ENCODE measurements at regions not wholly inside any gene's neighbourhood (a gene's known extent, or its start where the extent isn't known, plus 50 kb on each side); places are given as distances from the start of the nearest gene placed in this dataset.
"Not testable (repeated sequence)": the region's sequence is repeated elsewhere in the genome, so short reads cannot be mapped to it uniquely, and the experiment has no call there.

- no peak for DNase-seq
Observed at GRCh38 chr4:111933703-111934102, 211.6 kb upstream of the FAM241A start.

GRCh38 chr4:111934314-111934713, 210.9 kb upstream of the FAM241A start:
- DNase-seq: no peak

DNA sequence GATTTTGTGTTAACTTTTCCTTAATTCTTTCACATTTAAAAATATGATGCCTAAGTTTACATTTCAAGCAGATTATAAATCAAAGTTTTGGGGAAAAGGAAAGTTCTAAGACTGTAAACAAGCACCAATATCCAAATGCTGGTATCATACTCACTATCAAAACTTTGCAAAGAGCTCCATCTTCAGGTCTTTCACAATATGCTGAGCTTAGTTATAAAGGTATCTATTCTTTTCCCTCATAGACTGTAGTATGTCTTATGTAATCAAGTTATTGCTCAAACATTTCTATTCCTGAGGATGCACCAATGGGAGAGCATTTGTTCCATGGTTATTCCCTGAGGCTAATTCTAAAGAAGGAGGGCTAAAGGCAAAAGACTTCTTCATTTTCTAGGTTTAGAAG, 207.9 kb upstream of the FAM241A start:
- DNase-seq: peak; percentile 21

DNA sequence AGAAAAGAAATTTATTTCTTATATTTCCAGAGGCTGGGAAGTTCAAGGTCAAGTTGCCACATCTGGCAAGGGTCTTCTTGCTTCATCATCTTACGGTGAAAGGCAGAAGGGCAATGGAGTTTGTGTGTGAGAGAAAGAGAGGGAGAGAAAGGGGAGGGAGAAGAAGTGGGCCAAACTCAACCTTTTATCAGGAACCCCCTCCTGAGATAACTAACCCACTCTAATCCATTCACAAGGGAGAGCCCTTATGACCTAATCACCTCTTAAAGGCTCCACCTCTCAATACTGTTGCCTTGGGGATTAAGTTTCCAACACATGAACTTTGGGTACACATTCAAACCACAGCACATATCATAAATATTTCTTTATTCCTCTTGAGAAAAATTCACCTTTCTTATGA, 203.3 kb upstream of the FAM241A start:
- no peak for DNase-seq

- DNase-seq: peak; percentile 23
Observed at GRCh38 chr4:111943796-111944203, 201.5 kb upstream of the FAM241A start.

GRCh38 chr4:111945014-111945413, 200.2 kb upstream of the FAM241A start:
- no peak for DNase-seq

DNA sequence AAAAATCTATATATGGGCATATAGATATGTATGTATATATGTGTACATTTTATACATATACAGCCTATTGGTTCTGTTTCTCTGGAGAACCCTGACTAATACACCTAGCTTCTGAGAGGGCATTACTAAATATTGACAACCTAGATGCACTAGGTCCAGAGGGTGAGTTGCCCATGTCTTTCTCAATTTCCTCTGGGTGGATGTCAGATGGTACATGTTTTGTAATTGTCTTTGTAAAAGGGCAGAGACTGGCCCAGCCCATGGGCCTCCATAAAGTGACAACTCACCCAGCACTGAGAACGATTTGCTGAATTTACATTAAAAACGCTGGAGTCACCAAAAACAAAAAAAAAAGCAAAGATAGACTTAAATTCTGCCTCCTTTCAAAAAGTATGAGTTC, 198.5 kb upstream of the FAM241A start:
- DNase-seq: no peak

- no peak for DNase-seq
Observed at GRCh38 chr4:111952688-111953087, 192.6 kb upstream of the FAM241A start.

- DNase-seq: no peak
Observed at GRCh38 chr4:111954550-111954949, 190.7 kb upstream of the FAM241A start.

GRCh38 chr4:111955001-111955400, 190.3 kb upstream of the FAM241A start:
- DNase-seq: no peak

- no peak for DNase-seq
Observed at GRCh38 chr4:111957116-111957515, 188.1 kb upstream of the FAM241A start.

DNA sequence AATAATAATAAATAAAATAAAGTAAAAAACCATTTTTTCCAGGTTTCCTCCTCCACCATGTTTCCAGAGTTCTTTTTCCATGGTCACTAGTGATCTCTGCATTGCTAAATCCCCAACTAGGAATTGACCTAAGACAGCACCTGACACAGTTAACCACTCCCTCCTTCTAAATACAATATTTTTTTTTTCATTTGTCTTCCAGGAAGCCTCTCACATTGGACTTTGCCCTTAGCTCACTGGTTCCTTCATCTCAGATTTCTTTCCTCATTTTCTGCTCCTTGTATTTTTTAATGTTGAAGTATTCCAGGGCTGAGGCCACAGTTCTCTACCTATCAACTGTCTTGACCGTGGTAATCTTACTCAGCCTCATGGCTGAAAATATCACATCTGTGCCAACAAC, 187.3 kb upstream of the FAM241A start:
- DNase-seq: no peak

GRCh38 chr4:111959222-111959621, 186.0 kb upstream of the FAM241A start:
- peak; percentile 9 for DNase-seq

GRCh38 chr4:111960241-111960667, 185.0 kb upstream of the FAM241A start:
- no peak for DNase-seq

DNA sequence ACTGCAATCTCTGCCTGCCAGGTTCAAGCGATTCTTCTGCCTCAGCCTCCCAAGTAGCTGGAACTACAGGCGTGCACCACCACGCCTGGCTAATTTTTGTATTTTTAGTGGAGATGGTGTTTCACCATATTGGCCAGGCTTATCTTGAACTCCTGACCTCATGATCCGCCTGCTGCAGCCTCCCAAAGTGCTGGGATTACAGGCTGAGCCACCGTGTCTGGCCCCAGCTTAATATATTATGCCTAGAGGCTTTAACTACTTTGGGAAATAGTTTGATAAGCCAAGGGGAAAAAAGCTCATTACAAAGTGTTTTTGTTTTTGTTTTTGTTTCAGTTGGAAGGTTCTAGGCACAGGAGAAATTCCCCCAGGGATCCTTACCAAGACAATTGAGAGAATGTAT, 184.2 kb upstream of the FAM241A start:
- DNase-seq: not testable (repeated sequence)

DNA sequence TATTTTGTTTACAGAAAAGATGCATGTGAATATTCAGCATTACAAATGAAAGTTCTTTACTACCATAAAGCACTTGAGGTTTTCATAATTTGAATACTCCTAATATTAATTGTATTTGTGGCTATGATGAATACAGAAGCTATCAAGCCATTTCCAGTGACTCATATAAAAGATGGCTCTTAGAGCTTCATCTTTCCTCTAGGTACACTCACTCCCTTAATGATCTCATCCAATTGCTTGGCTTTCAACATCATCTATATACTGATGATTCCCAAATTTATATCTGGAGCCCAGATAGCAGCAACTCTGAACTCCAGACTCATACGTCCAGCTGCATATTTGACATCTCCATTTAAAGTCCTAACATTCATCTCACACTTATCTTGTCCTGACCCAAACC, 183.4 kb upstream of the FAM241A start:
- no peak for DNase-seq

DNA sequence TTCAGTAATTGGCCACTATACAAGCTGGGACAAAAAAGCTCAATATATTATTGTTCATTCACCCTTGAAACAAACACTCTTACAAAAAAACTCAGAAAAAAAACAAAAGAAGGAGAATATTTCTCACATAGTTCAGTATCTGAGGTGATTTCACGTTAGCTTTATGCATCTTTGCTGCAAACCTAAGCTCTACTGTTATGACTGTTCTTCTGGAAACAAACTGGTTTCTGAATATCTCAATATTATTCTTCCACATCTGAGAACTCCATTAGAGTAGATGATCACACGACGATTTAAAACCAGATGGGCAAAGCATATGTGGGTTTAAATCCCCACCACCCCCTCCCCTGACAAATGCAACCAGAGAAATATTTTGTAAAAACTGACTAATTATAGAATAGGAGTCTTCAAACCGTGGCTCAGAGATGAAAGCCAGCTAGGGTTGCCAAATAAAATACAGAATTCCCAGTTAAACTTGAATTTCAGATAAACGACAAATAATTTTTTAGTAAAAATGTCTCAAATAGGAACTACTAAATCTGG, 182.0 kb upstream of the FAM241A start:
- DNase-seq: no peak

- DNase-seq: no peak
Observed at GRCh38 chr4:111977419-111977965, 167.8 kb upstream of the FAM241A start.

DNA sequence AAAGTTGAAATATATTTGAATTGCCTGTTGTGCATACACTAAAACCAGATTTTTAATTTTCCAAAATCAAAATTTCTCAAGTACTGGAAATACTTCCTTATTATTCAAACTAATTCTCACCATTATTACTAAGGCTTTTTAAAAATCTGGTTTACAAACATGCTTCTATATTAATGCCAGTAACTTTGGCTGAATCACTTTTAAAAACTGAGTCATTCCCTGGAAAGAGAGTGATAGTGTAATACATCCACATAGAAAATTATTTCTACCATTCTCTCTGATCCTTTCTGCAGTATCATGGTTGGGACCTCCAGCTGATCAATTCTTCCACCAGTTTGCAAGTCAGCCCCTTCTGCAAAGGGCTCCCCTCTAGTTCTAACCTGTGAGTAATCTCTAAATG, 165.3 kb upstream of the FAM241A start:
- DNase-seq: no peak

GRCh38 chr4:111982089-111982488, 163.2 kb upstream of the FAM241A start:
- no peak for DNase-seq

- no peak for DNase-seq
Observed at GRCh38 chr4:111984169-111984819, 161.0 kb upstream of the FAM241A start.

GRCh38 chr4:111985426-111985825, 159.8 kb upstream of the FAM241A start:
- no peak for DNase-seq

- DNase-seq: no peak
Observed at GRCh38 chr4:111986095-111986494, 159.2 kb upstream of the FAM241A start.

DNA sequence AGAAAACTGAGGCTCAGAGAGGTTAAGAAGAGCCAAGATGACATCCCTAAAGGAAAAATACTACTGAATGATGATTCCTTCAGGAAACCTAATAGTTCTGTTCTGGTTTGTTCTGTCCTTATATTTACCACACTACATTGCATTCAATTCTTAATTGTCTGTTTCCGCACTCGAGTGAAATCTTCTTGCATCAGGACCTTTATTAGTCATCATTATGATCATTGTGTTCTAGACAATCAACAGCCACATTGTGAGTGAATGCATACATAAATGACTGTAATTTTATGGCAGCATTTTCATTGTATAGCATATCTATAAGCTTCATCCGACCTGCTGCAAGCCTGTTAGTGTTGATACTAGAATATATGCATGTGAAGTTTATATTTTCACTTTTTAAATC, 156.7 kb upstream of the FAM241A start:
- no peak for DNase-seq

DNA sequence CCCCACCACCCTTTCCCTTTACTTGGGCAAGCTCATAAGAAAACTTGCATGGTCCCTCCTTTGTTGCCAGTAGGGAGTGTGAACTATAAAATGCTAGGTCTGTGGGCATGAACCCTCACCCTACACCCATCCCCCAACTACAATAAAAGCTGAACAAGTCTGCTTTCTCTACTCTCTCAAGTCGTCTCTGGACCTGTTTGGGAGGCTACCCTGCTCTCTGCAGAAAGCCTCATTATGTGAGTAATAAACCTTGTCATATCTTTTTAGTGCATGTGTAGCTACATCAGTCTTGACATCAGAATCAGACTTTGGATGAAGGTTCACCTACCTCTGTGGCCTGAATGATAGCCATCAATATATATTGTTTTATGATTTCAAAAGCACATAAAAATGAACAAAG, 155.4 kb upstream of the FAM241A start:
- no peak for DNase-seq

Measured in kidney glomerular epithelial cell (primary cell).